ENCODE measurements at regions not wholly inside any gene's neighbourhood (a gene's known extent, or its start where the extent isn't known, plus 50 kb on each side); places are given as distances from the start of the nearest gene placed in this dataset.

DNA sequence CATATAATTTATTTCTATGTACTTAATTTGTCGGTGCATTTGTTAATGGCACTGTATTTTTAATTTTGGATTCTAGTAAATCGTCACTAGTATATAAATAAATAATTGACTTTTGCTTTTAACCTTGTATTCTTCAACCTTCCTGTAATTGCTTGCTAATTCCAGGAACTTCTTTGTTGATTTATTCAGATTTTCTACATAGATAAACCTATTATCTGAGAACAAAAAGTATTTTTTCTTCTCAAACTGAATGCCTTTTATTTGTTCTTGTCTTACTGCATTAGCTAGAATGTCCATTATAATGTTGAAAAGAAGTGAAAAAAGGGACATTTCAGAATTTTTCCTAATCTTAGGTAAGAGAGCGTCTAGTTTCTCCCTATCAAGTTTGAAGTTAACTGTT lies 839.1 kb downstream of the SH3BGRL start:
- H3K4me3 ChIP-seq (ENCODE audit: low read depth in 1 of 3, low read length in 3 of 3), result no peak overlapping the region
- H3K9me3 ChIP-seq (ENCODE audit: control insufficient read depth in 4 of 4, low read length in 3 of 4), result peaks cover 0 to 1% (median 0%) of the 10 kb centered on the region in 4 donors
- no peaks in the 10 kb centered on the region for H3K36me3 ChIP-seq (ENCODE audit: control insufficient read depth in 4 of 4, insufficient read depth in 3 of 4, low read depth in 1 of 4, low read length in 3 of 4)
- no peak overlapping the region for H3K9ac ChIP-seq (ENCODE audit: low read depth in 1 of 2, low read length in 2 of 2)
- DNase-seq (ENCODE audit: low spot score), result no peak
- no peaks in the 10 kb centered on the region for H3K4me1 ChIP-seq (ENCODE audit: control insufficient read depth in 4 of 4, insufficient read depth in 4 of 4, low read length in 3 of 4)
- 38% methylated on average over 3 of the region's 3 CpGs for WGBS
- TF ChIP-seq, protein P1, sequence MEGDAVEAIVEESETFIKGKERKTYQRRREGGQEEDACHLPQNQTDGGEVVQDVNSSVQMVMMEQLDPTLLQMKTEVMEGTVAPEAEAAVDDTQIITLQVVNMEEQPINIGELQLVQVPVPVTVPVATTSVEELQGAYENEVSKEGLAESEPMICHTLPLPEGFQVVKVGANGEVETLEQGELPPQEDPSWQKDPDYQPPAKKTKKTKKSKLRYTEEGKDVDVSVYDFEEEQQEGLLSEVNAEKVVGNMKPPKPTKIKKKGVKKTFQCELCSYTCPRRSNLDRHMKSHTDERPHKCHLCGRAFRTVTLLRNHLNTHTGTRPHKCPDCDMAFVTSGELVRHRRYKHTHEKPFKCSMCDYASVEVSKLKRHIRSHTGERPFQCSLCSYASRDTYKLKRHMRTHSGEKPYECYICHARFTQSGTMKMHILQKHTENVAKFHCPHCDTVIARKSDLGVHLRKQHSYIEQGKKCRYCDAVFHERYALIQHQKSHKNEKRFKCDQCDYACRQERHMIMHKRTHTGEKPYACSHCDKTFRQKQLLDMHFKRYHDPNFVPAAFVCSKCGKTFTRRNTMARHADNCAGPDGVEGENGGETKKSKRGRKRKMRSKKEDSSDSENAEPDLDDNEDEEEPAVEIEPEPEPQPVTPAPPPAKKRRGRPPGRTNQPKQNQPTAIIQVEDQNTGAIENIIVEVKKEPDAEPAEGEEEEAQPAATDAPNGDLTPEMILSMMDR (IDR thresholded peaks at IDR 0.05; ENCODE audit: low read depth, low read length, missing input control), result no peak
- TF ChIP-seq, protein P2, sequence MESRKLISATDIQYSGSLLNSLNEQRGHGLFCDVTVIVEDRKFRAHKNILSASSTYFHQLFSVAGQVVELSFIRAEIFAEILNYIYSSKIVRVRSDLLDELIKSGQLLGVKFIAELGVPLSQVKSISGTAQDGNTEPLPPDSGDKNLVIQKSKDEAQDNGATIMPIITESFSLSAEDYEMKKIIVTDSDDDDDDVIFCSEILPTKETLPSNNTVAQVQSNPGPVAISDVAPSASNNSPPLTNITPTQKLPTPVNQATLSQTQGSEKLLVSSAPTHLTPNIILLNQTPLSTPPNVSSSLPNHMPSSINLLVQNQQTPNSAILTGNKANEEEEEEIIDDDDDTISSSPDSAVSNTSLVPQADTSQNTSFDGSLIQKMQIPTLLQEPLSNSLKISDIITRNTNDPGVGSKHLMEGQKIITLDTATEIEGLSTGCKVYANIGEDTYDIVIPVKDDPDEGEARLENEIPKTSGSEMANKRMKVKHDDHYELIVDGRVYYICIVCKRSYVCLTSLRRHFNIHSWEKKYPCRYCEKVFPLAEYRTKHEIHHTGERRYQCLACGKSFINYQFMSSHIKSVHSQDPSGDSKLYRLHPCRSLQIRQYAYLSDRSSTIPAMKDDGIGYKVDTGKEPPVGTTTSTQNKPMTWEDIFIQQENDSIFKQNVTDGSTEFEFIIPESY (IDR thresholded peaks at IDR 0.05), result no peak
- TF ChIP-seq FOXA1 (IDR thresholded peaks at IDR 0.05) (no peak), FOXA2 (IDR thresholded peaks at IDR 0.05) (no peak), NR2F2 (IDR thresholded peaks at IDR 0.05) (no peak), YY1 (IDR thresholded peaks at IDR 0.05) (no peak), RAD21 (IDR thresholded peaks at IDR 0.05) (no peak), GABPA (IDR thresholded peaks at IDR 0.05 in 1 of 2, conservative IDR thresholded peaks at IDR 0.05 in 1 of 2) (no peak), RXRA (IDR thresholded peaks at IDR 0.05) (no peak), HNF4G (IDR thresholded peaks at IDR 0.05) (no peak), EGR1 (IDR thresholded peaks at IDR 0.05; ENCODE audit: low read depth in 2 of 2) (no peak), JUND (IDR thresholded peaks at IDR 0.05) (no peak), HNF4A (conservative IDR thresholded peaks at IDR 0.05) (no peak), SP1 (IDR thresholded peaks at IDR 0.05) (no peak), TAF1 (conservative IDR thresholded peaks at IDR 0.05) (no peak)
- TF ChIP-seq, protein P3, sequence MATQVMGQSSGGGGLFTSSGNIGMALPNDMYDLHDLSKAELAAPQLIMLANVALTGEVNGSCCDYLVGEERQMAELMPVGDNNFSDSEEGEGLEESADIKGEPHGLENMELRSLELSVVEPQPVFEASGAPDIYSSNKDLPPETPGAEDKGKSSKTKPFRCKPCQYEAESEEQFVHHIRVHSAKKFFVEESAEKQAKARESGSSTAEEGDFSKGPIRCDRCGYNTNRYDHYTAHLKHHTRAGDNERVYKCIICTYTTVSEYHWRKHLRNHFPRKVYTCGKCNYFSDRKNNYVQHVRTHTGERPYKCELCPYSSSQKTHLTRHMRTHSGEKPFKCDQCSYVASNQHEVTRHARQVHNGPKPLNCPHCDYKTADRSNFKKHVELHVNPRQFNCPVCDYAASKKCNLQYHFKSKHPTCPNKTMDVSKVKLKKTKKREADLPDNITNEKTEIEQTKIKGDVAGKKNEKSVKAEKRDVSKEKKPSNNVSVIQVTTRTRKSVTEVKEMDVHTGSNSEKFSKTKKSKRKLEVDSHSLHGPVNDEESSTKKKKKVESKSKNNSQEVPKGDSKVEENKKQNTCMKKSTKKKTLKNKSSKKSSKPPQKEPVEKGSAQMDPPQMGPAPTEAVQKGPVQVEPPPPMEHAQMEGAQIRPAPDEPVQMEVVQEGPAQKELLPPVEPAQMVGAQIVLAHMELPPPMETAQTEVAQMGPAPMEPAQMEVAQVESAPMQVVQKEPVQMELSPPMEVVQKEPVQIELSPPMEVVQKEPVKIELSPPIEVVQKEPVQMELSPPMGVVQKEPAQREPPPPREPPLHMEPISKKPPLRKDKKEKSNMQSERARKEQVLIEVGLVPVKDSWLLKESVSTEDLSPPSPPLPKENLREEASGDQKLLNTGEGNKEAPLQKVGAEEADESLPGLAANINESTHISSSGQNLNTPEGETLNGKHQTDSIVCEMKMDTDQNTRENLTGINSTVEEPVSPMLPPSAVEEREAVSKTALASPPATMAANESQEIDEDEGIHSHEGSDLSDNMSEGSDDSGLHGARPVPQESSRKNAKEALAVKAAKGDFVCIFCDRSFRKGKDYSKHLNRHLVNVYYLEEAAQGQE (IDR thresholded peaks at IDR 0.05), result no peak
- TF ChIP-seq, protein P4, sequence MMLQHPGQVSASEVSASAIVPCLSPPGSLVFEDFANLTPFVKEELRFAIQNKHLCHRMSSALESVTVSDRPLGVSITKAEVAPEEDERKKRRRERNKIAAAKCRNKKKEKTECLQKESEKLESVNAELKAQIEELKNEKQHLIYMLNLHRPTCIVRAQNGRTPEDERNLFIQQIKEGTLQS (IDR thresholded peaks at IDR 0.05), result no peak
- TF ChIP-seq, protein P5, sequence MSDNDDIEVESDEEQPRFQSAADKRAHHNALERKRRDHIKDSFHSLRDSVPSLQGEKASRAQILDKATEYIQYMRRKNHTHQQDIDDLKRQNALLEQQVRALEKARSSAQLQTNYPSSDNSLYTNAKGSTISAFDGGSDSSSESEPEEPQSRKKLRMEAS (IDR thresholded peaks at IDR 0.05), result no peak
- H3K27me3 ChIP-seq (ENCODE audit: control insufficient read depth in 4 of 4, insufficient read depth in 4 of 4, low read length in 3 of 4), result no peaks in the 10 kb centered on the region
- H3K27ac ChIP-seq (ENCODE audit: low read depth in 1 of 2, low read length in 2 of 2), result no peak overlapping the region

All from liver (tissue), 8 donors.